WTC11 (cell line): ENCODE measurements at regions not wholly inside any gene's neighbourhood (a gene's known extent, or its start where the extent isn't known, plus 50 kb on each side); places are given as distances from the start of the nearest gene placed in this dataset.

ENCODE experiments used
- CBFB ChIP-seq: sonication (generic); formaldehyde crosslinking; IDR thresholded peaks from 2 replicates; pipeline ENCODE4 v1.8.1; 2022; ENCODE audit warnings: mild to moderate bottlenecking, low read depth, missing genetic modification reagents
- ETV6 ChIP-seq: sonication (generic); formaldehyde crosslinking; IDR thresholded peaks from 2 replicates; pipeline ENCODE4 v1.8.1; 2022; ENCODE audit warnings: mild to moderate bottlenecking, missing genetic modification reagents
- FOXJ3 ChIP-seq: sonication (generic); formaldehyde crosslinking; IDR thresholded peaks from 2 replicates; pipeline ENCODE4 v1.9.0; 2021; ENCODE audit warnings: missing genetic modification reagents, mild to moderate bottlenecking, borderline replicate concordance
- IRF2 ChIP-seq: sonication (generic); formaldehyde crosslinking; IDR thresholded peaks from 2 replicates; pipeline ENCODE4 v1.8.0; 2022; ENCODE audit warnings: low read depth, missing genetic modification reagents, borderline replicate concordance
- NFATC4 ChIP-seq: fragments of 250-450 bp; sonication (Bioruptor Pico); IDR thresholded peaks from 2 replicates; pipeline ENCODE4 v1.9.0; 2021; ENCODE audit warnings: mild to moderate bottlenecking
- NFE2L1 ChIP-seq: sonication (generic); formaldehyde crosslinking; IDR thresholded peaks from 2 replicates; pipeline ENCODE4 v1.8.1; 2023; ENCODE audit warnings: missing genetic modification reagents
- SMAD4 ChIP-seq: sonication (generic); formaldehyde crosslinking; IDR thresholded peaks from 2 replicates; pipeline ENCODE4 v1.8.0; 2022; ENCODE audit warnings: mild to moderate bottlenecking, missing genetic modification reagents
- STAT6 ChIP-seq: sonication (generic); formaldehyde crosslinking; conservative IDR thresholded peaks from 2 replicates; pipeline ENCODE4 v1.8.1; 2023; ENCODE audit warnings: mild to moderate bottlenecking, low read depth, missing genetic modification reagents, moderate library complexity
- USF2 ChIP-seq: sonication (generic); formaldehyde crosslinking; IDR thresholded peaks from 2 replicates; pipeline ENCODE4 v1.8.1; 2023; ENCODE audit warnings: mild to moderate bottlenecking, missing genetic modification reagents, moderate library complexity
- ZNF232 ChIP-seq: sonication (generic); formaldehyde crosslinking; IDR thresholded peaks from 2 replicates; pipeline ENCODE4 v1.8.0; 2022; ENCODE audit warnings: mild to moderate bottlenecking, missing genetic modification reagents
- TF ChIP-seq, protein P1 (sequence below): fragments of 200-600 bp; IDR thresholded peaks from 2 replicates; pipeline ENCODE4 v1.8.0; 2022; ENCODE audit warnings: antibody characterized with exemption
- TF ChIP-seq, protein P2 (sequence below): sonication (generic); formaldehyde crosslinking; IDR thresholded peaks from 2 replicates; pipeline ENCODE4 v1.8.1; 2023; ENCODE audit warnings: mild to moderate bottlenecking, missing genetic modification reagents
- TF ChIP-seq, protein P3 (sequence below): fragments of 250-450 bp; sonication (Bioruptor Pico); IDR thresholded peaks from 2 replicates; pipeline ENCODE4 v1.9.0; 2021; ENCODE audit warnings: mild to moderate bottlenecking

DNA sequence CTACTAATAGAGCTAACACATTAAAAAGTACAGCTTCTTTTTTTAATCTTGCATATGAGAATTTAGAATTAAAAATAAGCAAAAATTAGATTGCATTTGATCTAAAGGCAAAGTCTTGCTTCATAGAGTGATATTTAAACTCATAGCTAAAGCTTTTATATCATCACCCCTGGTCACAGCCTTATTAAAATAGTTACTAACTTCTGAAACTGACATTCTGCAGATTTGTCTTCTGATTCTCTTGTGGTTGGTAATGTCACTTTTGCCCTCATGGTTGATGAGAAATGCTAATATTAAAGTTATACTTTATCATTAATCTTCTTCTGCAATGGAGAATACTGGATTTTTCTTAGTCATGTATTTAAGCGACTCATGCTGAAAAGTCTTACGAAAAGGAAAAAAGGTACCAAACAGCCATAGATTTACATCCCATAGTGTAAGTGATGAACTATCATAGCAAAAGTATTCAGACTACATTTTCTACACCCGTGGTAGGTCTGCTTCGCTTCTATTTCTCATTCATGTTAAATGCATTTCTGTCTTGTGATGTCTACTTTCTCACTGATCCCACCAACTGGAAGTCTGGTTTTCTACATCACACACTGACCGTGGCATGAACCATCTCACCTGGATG lies 330.5 kb upstream of the B3GALT2 start:
- TF ChIP-seq, protein P1, sequence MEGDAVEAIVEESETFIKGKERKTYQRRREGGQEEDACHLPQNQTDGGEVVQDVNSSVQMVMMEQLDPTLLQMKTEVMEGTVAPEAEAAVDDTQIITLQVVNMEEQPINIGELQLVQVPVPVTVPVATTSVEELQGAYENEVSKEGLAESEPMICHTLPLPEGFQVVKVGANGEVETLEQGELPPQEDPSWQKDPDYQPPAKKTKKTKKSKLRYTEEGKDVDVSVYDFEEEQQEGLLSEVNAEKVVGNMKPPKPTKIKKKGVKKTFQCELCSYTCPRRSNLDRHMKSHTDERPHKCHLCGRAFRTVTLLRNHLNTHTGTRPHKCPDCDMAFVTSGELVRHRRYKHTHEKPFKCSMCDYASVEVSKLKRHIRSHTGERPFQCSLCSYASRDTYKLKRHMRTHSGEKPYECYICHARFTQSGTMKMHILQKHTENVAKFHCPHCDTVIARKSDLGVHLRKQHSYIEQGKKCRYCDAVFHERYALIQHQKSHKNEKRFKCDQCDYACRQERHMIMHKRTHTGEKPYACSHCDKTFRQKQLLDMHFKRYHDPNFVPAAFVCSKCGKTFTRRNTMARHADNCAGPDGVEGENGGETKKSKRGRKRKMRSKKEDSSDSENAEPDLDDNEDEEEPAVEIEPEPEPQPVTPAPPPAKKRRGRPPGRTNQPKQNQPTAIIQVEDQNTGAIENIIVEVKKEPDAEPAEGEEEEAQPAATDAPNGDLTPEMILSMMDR, result no peak
- TF ChIP-seq SMAD4 (CRISPR knock-in tag) (no peak), STAT6 (no peak), USF2 (CRISPR knock-in tag) (no peak), CBFB (no peak), IRF2 (CRISPR knock-in tag) (no peak), FOXJ3 (no peak), NFATC4 (CRISPR knock-in tag) (no peak), NFE2L1 (CRISPR knock-in tag) (no peak), ZNF232 (CRISPR knock-in tag) (no peak), ETV6 (CRISPR knock-in tag) (no peak)
- TF ChIP-seq, protein P2, sequence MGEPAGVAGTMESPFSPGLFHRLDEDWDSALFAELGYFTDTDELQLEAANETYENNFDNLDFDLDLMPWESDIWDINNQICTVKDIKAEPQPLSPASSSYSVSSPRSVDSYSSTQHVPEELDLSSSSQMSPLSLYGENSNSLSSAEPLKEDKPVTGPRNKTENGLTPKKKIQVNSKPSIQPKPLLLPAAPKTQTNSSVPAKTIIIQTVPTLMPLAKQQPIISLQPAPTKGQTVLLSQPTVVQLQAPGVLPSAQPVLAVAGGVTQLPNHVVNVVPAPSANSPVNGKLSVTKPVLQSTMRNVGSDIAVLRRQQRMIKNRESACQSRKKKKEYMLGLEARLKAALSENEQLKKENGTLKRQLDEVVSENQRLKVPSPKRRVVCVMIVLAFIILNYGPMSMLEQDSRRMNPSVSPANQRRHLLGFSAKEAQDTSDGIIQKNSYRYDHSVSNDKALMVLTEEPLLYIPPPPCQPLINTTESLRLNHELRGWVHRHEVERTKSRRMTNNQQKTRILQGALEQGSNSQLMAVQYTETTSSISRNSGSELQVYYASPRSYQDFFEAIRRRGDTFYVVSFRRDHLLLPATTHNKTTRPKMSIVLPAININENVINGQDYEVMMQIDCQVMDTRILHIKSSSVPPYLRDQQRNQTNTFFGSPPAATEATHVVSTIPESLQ (CRISPR knock-in tag), result no peak
- TF ChIP-seq, protein P3, sequence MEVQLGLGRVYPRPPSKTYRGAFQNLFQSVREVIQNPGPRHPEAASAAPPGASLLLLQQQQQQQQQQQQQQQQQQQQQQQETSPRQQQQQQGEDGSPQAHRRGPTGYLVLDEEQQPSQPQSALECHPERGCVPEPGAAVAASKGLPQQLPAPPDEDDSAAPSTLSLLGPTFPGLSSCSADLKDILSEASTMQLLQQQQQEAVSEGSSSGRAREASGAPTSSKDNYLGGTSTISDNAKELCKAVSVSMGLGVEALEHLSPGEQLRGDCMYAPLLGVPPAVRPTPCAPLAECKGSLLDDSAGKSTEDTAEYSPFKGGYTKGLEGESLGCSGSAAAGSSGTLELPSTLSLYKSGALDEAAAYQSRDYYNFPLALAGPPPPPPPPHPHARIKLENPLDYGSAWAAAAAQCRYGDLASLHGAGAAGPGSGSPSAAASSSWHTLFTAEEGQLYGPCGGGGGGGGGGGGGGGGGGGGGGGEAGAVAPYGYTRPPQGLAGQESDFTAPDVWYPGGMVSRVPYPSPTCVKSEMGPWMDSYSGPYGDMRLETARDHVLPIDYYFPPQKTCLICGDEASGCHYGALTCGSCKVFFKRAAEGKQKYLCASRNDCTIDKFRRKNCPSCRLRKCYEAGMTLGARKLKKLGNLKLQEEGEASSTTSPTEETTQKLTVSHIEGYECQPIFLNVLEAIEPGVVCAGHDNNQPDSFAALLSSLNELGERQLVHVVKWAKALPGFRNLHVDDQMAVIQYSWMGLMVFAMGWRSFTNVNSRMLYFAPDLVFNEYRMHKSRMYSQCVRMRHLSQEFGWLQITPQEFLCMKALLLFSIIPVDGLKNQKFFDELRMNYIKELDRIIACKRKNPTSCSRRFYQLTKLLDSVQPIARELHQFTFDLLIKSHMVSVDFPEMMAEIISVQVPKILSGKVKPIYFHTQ (CRISPR knock-in tag), result no peak
